OCI-LY7 (cell line): ENCODE measurements at regions not wholly inside any gene's neighbourhood (a gene's known extent, or its start where the extent isn't known, plus 50 kb on each side); places are given as distances from the start of the nearest gene placed in this dataset.

Source experiments
- EZH2phosphoT487 ChIP-seq: fragments of 200-600 bp; sonication (generic); IDR thresholded peaks from 2 replicates; pipeline ENCODE4 v1.6.1; 2018; ENCODE audit warnings: low read depth, borderline replicate concordance, mild to moderate bottlenecking, mixed run types, antibody characterized with exemption, low read length, moderate library complexity, mixed read lengths
- TF ChIP-seq, protein P1 (sequence below): fragments of 200-600 bp; sonication (generic); conservative IDR thresholded peaks from 2 replicates; pipeline ENCODE4 v1.5.1; 2014; ENCODE audit warnings: mild to moderate bottlenecking, antibody characterized with exemption, low read length, moderate library complexity, mixed read lengths

- no peak for TF ChIP-seq EZH2phosphoT487
- TF ChIP-seq, protein P1, sequence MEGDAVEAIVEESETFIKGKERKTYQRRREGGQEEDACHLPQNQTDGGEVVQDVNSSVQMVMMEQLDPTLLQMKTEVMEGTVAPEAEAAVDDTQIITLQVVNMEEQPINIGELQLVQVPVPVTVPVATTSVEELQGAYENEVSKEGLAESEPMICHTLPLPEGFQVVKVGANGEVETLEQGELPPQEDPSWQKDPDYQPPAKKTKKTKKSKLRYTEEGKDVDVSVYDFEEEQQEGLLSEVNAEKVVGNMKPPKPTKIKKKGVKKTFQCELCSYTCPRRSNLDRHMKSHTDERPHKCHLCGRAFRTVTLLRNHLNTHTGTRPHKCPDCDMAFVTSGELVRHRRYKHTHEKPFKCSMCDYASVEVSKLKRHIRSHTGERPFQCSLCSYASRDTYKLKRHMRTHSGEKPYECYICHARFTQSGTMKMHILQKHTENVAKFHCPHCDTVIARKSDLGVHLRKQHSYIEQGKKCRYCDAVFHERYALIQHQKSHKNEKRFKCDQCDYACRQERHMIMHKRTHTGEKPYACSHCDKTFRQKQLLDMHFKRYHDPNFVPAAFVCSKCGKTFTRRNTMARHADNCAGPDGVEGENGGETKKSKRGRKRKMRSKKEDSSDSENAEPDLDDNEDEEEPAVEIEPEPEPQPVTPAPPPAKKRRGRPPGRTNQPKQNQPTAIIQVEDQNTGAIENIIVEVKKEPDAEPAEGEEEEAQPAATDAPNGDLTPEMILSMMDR = no peak
Measured at GRCh38 chr18:28411806-28412205, 234.9 kb upstream of the CDH2 start.
